GM19240 (cell line): ENCODE measurements at regions not wholly inside any gene's neighbourhood (a gene's known extent, or its start where the extent isn't known, plus 50 kb on each side); places are given as distances from the start of the nearest gene placed in this dataset.

ENCODE experiments used
- DNase-seq: peaks from one replicate; pipeline ENCODE4 v3.0.0; 2011; ENCODE audit warnings: low spot score; ENCODE audit not compliant: insufficient read length

DNA sequence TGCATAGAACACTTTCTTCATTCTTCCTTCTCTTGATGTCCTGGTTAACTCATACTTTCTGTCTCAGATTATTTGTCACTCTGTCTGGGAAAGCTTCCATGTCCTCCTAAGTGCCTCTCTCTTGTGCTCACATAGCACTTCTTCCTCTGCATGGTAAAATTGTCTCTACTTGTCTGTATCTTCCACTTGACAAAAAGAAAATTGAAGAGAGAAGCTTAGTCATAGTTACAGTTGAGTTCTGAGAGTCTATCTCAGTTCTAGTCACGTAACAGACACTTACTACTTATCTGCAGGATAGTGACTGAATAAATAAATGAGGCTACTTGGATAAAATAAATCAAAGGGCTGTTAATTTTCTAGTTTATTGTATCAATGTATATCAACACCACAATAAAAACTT, 458.1 kb downstream of the HTR7 start:
- DNase-seq: no peak

GRCh38 chr10:90403211-90404000, 454.4 kb downstream of the HTR7 start:
- DNase-seq: no peak

DNA sequence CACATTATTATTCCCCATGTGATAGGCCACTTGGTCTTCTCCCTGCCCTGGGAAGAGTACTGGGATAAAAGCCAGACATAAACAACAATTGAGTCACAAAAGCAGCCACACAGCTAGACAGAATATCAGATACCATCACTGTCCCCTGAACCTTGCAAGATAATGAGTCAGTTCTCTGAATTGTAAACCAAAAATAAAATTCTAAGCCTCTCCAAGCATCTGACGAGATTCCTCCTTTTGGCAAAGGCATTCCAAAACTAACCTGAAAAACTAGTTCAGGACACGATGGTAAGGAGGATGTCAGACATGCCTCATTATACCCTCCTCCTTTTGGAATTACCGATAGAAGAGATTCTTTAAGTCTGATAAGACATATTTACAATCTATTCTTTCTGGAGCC, 450.7 kb downstream of the HTR7 start:
- DNase-seq: no peak

DNA sequence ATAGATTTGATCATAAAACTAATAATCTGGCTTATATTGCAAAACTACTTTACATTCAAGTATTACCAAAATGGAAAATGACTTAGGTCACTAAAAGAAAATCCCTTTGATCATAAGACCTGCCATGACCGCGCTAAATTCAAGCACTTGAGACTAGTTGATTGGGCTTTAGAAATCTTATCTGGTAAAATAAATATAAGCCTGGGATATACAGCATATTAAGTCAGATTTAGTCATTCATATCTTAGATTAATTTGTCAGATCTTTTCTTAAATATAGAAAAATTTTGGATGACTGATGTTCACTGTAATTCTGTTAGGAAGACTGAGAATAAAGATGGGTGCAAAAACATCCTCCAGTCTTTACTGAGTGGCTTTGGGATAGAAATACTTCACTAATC, 450.0 kb downstream of the HTR7 start:
- DNase-seq: no peak

GRCh38 chr10:90412582-90412981, 445.3 kb downstream of the HTR7 start:
- DNase-seq: no peak

DNA sequence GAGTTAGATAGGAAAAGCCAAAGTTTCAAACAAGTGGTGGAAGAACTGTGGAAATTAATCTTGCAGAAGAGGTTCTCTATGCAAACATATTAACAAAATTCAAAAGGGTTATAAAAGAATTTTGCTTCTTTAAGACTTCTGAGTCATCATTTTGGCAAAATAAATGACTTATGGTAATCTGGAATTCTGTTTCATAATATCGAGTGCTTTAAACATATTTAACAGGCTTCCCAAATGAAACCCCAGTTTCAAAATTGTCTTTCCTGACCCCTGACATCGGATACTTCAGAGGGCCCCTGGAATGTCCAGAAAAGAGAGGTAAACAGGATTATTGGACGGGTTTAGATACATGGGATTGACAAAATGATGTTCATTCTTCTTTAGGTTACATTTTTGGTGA, 444.6 kb downstream of the HTR7 start:
- DNase-seq: no peak

- no peak for DNase-seq
Observed at GRCh38 chr10:90414926-90415325, 442.9 kb downstream of the HTR7 start.

DNA sequence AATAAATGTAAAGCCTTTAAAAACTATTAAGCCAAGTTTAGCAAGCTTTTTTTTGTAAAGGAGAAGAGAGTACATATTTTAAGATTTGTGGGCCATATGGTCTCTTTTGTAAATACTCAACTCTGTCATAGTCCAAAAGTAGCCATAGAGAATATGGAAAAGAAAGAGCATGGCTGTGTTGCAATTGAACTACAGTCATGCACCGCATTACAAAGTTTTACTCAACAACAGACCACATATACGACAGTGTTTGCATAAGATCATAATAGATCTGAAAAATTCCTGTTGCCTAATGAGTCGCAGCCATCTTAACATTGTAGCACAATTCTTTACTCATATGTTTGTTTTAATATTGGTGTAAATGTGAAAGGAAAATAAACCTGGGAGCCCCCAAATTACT, 440.8 kb downstream of the HTR7 start:
- no peak for DNase-seq

DNA sequence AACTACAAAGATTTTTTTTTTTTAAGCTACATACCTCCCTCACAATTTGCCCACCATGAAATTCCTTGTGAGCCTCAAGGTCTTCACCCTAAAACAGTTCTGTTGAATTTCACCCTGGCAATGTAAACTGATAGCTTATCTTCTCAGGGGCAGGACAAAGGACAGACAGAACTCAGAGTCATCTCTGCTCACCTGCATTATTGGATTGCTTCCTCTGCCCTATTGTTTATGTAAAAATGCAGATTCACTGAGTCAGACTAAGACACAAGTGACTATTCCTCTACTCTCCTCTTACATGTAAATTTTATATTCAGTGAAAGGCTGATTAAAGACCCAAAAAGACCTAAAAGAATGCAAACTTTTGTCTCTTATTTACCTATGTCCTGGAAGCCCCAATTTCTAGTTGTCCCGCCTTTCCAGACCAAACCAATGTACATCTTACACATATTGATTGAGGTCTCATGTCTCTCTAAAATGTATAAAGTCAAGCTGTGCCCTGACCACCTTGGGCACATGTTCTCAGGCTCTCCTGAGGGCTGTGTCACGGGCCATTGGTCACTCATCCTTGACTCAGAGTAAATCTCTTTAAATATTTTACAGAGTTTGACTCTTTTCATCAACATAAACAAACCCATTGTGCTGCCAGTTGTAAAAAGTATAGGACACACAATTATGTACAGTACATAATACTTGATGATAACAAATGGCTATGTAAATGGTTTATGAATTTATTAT, 440.2 kb downstream of the HTR7 start:
- DNase-seq: no peak

DNA sequence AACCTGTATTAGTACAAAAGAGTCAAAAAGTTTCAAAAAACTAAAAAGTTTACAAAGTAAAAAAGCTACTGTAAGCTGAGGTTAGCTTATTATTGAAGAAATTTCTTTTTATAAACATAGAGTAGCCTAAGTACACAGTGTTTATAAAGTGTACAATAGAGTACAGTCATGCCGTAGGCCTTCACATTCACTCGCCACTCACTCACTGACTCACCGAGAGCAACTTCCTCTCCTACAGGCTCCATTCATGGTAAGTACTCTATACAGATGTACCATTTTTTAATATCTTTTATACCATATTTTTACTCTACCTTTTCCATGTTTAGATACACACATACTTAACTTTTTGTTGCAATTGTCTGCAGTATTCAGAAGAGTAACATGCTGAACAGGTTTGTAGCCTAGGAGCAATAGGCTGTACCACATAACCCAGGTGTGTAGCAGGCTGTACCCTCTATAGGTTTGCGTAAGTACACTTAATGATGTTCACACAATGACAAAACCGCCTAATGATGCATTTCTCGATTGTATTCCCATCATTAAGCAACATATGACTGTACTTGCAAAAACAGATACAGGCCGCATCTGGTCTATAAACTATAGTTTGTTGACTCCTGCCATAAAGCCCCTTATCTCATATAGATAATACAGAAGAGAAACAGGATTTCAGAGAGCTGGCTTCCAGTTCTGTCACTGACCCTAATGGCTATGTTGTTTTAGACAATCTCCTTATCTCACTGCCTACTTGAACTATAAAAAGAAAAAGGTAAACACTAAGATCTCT, 438.8 kb downstream of the HTR7 start:
- no peak for DNase-seq

DNA sequence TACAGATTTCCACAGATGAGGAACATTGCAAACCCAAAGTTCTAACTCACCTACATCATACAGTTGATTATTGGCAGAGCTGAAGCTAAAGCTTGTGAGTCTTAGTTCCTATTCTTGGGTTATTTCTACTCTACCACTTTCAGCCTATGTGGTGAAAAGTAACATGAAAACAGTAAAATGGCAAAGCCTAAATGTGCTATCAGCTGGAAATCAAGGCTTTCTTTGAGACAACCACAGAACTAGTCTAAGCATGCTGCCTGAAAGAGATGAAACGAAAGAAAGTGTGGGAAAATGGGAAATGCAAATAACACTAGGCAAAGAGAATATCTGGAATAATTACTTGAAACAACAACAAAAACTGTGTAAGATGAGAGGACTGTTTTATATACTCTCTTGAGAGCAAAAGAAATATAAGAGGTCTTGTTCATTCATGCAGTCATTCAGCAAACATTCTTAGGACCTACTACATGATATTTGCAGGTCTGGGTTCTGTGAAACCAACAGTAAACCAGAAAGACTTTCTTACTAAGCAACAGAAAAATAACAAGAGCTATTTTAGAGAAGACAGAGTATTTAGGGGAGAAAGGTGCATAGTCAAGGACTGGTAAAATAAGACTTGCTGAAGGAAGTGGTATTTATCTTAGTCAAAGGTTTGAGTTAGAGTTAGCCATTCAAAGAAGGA, 437.1 kb downstream of the HTR7 start:
- no peak for DNase-seq

DNA sequence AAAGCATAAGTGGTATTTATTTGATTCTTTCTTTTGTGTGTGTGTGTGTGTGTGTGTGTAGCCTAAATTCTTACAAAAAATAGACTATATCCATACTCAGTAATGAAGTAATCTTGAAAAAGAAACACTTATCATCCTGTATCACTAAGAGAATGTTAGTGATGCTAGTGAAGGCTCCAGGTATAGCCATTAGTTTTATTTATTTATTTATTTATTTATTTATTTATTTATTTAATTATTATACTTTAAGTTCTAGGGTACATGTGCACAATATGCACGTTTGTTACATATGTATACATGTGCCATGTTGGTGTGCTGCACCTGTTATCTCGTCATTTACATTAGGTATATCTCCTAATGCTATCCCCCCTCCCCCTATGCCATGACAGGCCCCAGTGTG, 436.0 kb downstream of the HTR7 start:
- DNase-seq: no peak

- DNase-seq: no peak
Observed at GRCh38 chr10:90424730-90425129, 433.1 kb downstream of the HTR7 start.

GRCh38 chr10:90430186-90430585, 427.7 kb downstream of the HTR7 start:
- no peak for DNase-seq

- no peak for DNase-seq
Observed at GRCh38 chr10:90432866-90433265, 425.0 kb downstream of the HTR7 start.

- DNase-seq: no peak
Observed at GRCh38 chr10:90435296-90435695, 422.5 kb downstream of the HTR7 start.

DNA sequence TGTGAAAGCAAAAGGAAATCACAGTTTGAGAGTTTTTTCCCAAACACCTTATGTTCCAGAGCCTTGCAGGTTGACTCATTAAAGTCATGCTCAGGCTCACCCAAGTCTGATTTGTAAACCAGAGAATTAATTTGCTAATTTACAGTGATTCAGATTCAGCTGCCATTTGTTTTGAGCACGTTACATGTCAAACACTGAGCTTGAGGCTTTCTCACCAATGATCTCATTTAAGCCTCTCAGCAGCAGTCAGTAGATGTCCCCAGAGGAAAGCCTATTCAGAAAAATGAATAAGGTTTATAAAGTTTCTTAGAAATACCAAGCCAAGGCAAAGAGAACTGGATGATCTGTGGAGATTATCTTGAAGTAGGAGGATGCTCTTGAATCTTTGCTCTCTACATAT, 420.4 kb downstream of the HTR7 start:
- DNase-seq: no peak

DNA sequence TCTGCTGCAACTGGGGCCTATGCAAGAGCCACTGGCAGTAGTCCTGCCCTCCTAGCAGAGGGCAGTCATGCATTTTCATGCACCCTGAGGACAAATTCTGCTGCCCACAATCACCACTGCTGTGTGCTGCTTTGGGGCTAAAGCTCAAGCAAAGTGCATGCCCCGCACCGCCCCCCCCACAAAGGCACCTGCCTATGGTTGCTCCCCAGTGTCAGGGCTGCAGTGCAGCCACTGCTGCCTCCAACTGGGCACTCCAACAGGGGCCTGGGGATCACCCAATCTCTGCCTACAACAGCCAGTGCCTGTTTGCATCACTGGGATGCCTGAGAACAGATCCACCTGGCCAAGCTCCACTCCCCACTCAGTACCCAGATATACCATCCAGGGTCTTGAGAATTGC, 417.0 kb downstream of the HTR7 start:
- no peak for DNase-seq

DNA sequence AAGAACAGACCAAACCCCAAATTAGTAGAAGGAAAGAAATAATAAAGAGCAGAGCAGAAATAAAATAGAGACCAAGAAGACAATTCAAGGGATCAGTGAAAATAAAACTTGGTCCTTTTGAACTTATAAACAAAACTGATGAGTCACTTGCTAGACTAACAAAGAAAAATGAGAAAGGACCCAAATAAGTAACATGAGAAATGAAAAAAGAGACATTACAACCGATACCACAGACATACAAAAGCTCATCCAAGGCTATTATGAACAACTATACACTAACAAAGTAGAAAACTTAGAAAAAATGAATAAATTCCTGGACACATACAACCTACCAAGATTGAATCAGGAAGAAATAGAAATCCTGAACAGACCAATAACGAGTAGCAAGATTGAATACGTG, 414.5 kb downstream of the HTR7 start:
- no peak for DNase-seq

DNA sequence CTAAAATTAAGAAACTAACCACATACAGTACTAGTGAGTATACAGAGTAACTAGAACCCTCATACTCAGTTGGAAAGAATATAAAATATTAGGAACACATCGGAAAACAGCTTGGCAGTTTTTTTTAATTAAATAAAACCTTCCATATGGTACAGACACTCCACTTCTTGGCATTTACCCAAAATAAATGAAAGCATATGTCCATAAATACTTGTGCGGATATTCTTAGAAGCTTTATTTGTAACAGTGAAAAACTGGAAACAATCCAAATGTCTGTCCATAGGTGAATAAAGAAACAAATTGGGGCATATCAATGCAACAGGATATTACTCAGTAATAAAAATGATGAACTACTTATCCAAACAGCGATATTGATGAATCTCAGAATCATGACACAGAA, 410.0 kb downstream of the HTR7 start:
- DNase-seq: no peak

DNA sequence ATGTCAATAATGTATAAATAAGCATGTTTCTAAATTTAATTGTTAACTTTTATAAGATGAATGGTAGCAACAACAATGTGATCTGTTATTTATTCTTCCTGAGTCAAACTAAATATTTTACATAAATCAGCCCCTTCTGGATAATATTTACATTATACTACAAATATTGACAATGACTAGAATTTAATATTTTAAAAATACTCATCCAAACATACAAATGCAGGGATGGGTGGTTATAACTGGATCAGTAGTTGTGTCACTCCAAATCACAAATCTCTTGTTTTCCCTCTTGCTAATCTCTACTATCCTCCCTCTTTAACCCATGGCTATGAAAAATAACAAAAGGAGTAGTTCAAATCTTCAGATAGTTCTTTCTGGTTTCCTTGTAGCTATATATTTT, 407.0 kb downstream of the HTR7 start:
- DNase-seq: no peak

GRCh38 chr10:90451283-90451682, 406.6 kb downstream of the HTR7 start:
- no peak for DNase-seq
